NCI-H446 (cell line): ENCODE measurements at regions not wholly inside any gene's neighbourhood (a gene's known extent, or its start where the extent isn't known, plus 50 kb on each side); places are given as distances from the start of the nearest gene placed in this dataset.
A peak's percentile ranks its signal among the peaks of the same experiment; 100 is the strongest.

ENCODE experiments used
- DNase-seq, 2 experiments: peaks; one replicate each; lab custom pipeline; 2025; lab: John Stamatoyannopoulos, UW

- no peak for DNase-seq
Observed at GRCh38 chr3:176969066-176969465, 228.2 kb downstream of the TBL1XR1 start.

GRCh38 chr3:176968631-176969030 is 228.7 kb downstream of the TBL1XR1 start:
- no peak for DNase-seq

- no peak for DNase-seq
Observed at GRCh38 chr3:176967522-176967921, 229.8 kb downstream of the TBL1XR1 start.

GRCh38 chr3:176964661-176965060 is 232.6 kb downstream of the TBL1XR1 start:
- no peak for DNase-seq

- DNase-seq, result no peak
Observed at GRCh38 chr3:176961916-176962315, 235.4 kb downstream of the TBL1XR1 start.

GRCh38 chr3:176959867-176960266 is 237.4 kb downstream of the TBL1XR1 start:
- no peak for DNase-seq

- DNase-seq, result no peak
Observed at GRCh38 chr3:176958560-176958959, 238.7 kb downstream of the TBL1XR1 start.

- no peak for DNase-seq
Observed at GRCh38 chr3:176954517-176954916, 242.8 kb downstream of the TBL1XR1 start.

GRCh38 chr3:176953106-176954060 is 243.9 kb downstream of the TBL1XR1 start:
- no peak for DNase-seq

GRCh38 chr3:176951586-176952292 is 245.5 kb downstream of the TBL1XR1 start:
- DNase-seq, result no peak

GRCh38 chr3:176951144-176951543 is 246.1 kb downstream of the TBL1XR1 start:
- DNase-seq, result no peak

- DNase-seq, result no peak
Observed at GRCh38 chr3:176950743-176951142, 246.5 kb downstream of the TBL1XR1 start.

- DNase-seq, result no peak
Observed at GRCh38 chr3:176948151-176948550, 249.1 kb downstream of the TBL1XR1 start.

- no peak for DNase-seq
Observed at GRCh38 chr3:176946202-176946601, 251.1 kb downstream of the TBL1XR1 start.

- DNase-seq, result no peak
Observed at GRCh38 chr3:176942305-176942704, 255.0 kb downstream of the TBL1XR1 start.

GRCh38 chr3:176941689-176942088 is 255.6 kb downstream of the TBL1XR1 start:
- DNase-seq, result no peak

- DNase-seq, result peak; percentile 73 to 94
Observed at GRCh38 chr3:176939022-176939817, 258.1 kb downstream of the TBL1XR1 start.

- no peak for DNase-seq
Observed at GRCh38 chr3:176937994-176938393, 259.3 kb downstream of the TBL1XR1 start.

- no peak for DNase-seq
Observed at GRCh38 chr3:176937541-176937940, 259.7 kb downstream of the TBL1XR1 start.

- DNase-seq, result no peak
Observed at GRCh38 chr3:176935194-176935888, 261.9 kb downstream of the TBL1XR1 start.

GRCh38 chr3:176934698-176935097 is 262.6 kb downstream of the TBL1XR1 start:
- no peak for DNase-seq

- DNase-seq, result no peak
Observed at GRCh38 chr3:176933704-176934103, 263.6 kb downstream of the TBL1XR1 start.
